ENCODE measurements at regions not wholly inside any gene's neighbourhood (a gene's known extent, or its start where the extent isn't known, plus 50 kb on each side); places are given as distances from the start of the nearest gene placed in this dataset.

GRCh38 chr5:5711112-5711511 is 288.6 kb downstream of the ICE1 start:
- Histone ChIP-seq H3K4me1 (ENCODE audit: control insufficient read depth, extremely low read depth, insufficient read depth, low read length) (no peaks in the 10 kb centered on the region), H3K4me3 (replicated peaks in 1 of 4; ENCODE audit: control extremely low read depth in 1 of 4, insufficient read depth in 1 of 4, low read depth in 3 of 4, low read length in 4 of 4) (no peak overlapping the region), H4K20me1 (ENCODE audit: control insufficient read depth, extremely low read depth, insufficient read depth, low read length) (no peaks in the 10 kb centered on the region), H3K27me3 (ENCODE audit: control insufficient read depth, insufficient read depth, low read length) (no peaks in the 10 kb centered on the region), H3K4me2 (ENCODE audit: extremely low read depth, insufficient read depth, low read length) (no peak overlapping the region), H2AFZ (ENCODE audit: low read length) (no peak overlapping the region), H3K79me2 (ENCODE audit: control insufficient read depth, insufficient read depth, low read length) (no peaks in the 10 kb centered on the region), H3K36me3 (ENCODE audit: control insufficient read depth, insufficient read depth, low read length) (no peaks in the 10 kb centered on the region), H3K9ac (ENCODE audit: insufficient read depth, low read length) (no peak overlapping the region), H3K27ac (ENCODE audit: insufficient read depth, low read length) (no peak overlapping the region), H3K9me3 (ENCODE audit: control insufficient read depth, insufficient read depth, low read depth, low read length) (no peaks in the 10 kb centered on the region)
- TF ChIP-seq, protein P1, sequence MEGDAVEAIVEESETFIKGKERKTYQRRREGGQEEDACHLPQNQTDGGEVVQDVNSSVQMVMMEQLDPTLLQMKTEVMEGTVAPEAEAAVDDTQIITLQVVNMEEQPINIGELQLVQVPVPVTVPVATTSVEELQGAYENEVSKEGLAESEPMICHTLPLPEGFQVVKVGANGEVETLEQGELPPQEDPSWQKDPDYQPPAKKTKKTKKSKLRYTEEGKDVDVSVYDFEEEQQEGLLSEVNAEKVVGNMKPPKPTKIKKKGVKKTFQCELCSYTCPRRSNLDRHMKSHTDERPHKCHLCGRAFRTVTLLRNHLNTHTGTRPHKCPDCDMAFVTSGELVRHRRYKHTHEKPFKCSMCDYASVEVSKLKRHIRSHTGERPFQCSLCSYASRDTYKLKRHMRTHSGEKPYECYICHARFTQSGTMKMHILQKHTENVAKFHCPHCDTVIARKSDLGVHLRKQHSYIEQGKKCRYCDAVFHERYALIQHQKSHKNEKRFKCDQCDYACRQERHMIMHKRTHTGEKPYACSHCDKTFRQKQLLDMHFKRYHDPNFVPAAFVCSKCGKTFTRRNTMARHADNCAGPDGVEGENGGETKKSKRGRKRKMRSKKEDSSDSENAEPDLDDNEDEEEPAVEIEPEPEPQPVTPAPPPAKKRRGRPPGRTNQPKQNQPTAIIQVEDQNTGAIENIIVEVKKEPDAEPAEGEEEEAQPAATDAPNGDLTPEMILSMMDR (conservative IDR thresholded peaks at IDR 0.05 in 1 of 2, IDR thresholded peaks at IDR 0.05 in 1 of 2; ENCODE audit: low read depth in 1 of 2, low read length in 2 of 2) = no peak
- TF ChIP-seq EZH2 (IDR thresholded peaks at IDR 0.05; ENCODE audit: low read length, missing control alignments) = no peak
- no peak for DNase-seq (ENCODE audit: low read depth in 2 of 2)

GRCh38 chr5:5710471-5710870 is 288.0 kb downstream of the ICE1 start:
- H3K4me1 ChIP-seq (ENCODE audit: control insufficient read depth, extremely low read depth, insufficient read depth, low read length) = no peaks in the 10 kb centered on the region
- H3K36me3 ChIP-seq (ENCODE audit: control insufficient read depth, insufficient read depth, low read length) = no peaks in the 10 kb centered on the region
- no peaks in the 10 kb centered on the region for H3K9me3 ChIP-seq (ENCODE audit: control insufficient read depth, insufficient read depth, low read depth, low read length)
- no peak overlapping the region for H3K4me2 ChIP-seq (ENCODE audit: extremely low read depth, insufficient read depth, low read length)
- no peaks in the 10 kb centered on the region for H4K20me1 ChIP-seq (ENCODE audit: control insufficient read depth, extremely low read depth, insufficient read depth, low read length)
- no peaks in the 10 kb centered on the region for H3K27me3 ChIP-seq (ENCODE audit: control insufficient read depth, insufficient read depth, low read length)
- no peak overlapping the region for H3K27ac ChIP-seq (ENCODE audit: insufficient read depth, low read length)
- TF ChIP-seq, protein P1 (conservative IDR thresholded peaks at IDR 0.05 in 1 of 2, IDR thresholded peaks at IDR 0.05 in 1 of 2; ENCODE audit: low read depth in 1 of 2, low read length in 2 of 2) = no peak
- TF ChIP-seq EZH2 (IDR thresholded peaks at IDR 0.05; ENCODE audit: low read length, missing control alignments) = no peak
- H2AFZ ChIP-seq (ENCODE audit: low read length) = no peak overlapping the region
- no peak for DNase-seq (ENCODE audit: low read depth in 2 of 2)
- H3K79me2 ChIP-seq (ENCODE audit: control insufficient read depth, insufficient read depth, low read length) = no peaks in the 10 kb centered on the region
- H3K9ac ChIP-seq (ENCODE audit: insufficient read depth, low read length) = no peak overlapping the region
- no peak overlapping the region for H3K4me3 ChIP-seq (replicated peaks in 1 of 4; ENCODE audit: control extremely low read depth in 1 of 4, insufficient read depth in 1 of 4, low read depth in 3 of 4, low read length in 4 of 4)

- H3K4me3 ChIP-seq (replicated peaks in 1 of 4; ENCODE audit: control extremely low read depth in 1 of 4, insufficient read depth in 1 of 4, low read depth in 3 of 4, low read length in 4 of 4) = no peak overlapping the region
- DNase-seq (ENCODE audit: low read depth in 2 of 2) = no peak
Observed at GRCh38 chr5:5708367-5708919, 286.0 kb downstream of the ICE1 start.

More at GRCh38 chr5:5708367-5708919, 286.0 kb downstream of the ICE1 start:
- Histone ChIP-seq H3K9me3 (ENCODE audit: control insufficient read depth, insufficient read depth, low read depth, low read length) (no peaks in the 10 kb centered on the region), H3K4me2 (ENCODE audit: extremely low read depth, insufficient read depth, low read length) (no peak overlapping the region), H3K36me3 (ENCODE audit: control insufficient read depth, insufficient read depth, low read length) (no peaks in the 10 kb centered on the region), H3K79me2 (ENCODE audit: control insufficient read depth, insufficient read depth, low read length) (no peaks in the 10 kb centered on the region), H2AFZ (ENCODE audit: low read length) (no peak overlapping the region), H4K20me1 (ENCODE audit: control insufficient read depth, extremely low read depth, insufficient read depth, low read length) (no peaks in the 10 kb centered on the region), H3K4me1 (ENCODE audit: control insufficient read depth, extremely low read depth, insufficient read depth, low read length) (no peaks in the 10 kb centered on the region), H3K27me3 (ENCODE audit: control insufficient read depth, insufficient read depth, low read length) (no peaks in the 10 kb centered on the region), H3K9ac (ENCODE audit: insufficient read depth, low read length) (no peak overlapping the region), H3K27ac (ENCODE audit: insufficient read depth, low read length) (no peak overlapping the region)
- TF ChIP-seq EZH2 (IDR thresholded peaks at IDR 0.05; ENCODE audit: low read length, missing control alignments) = no peak
- TF ChIP-seq, protein P1 (conservative IDR thresholded peaks at IDR 0.05 in 1 of 2, IDR thresholded peaks at IDR 0.05 in 1 of 2; ENCODE audit: low read depth in 1 of 2, low read length in 2 of 2) = no peak

Measured in fibroblast of lung (primary cell).